Tibial nerve (tissue), 4 donors: ENCODE measurements at regions not wholly inside any gene's neighbourhood (a gene's known extent, or its start where the extent isn't known, plus 50 kb on each side); places are given as distances from the start of the nearest gene placed in this dataset.

ENCODE experiments used
- DNase-seq, 2 donors: peaks; one replicate each; pipeline ENCODE4 v3.0.0-alpha.2; 2019; ENCODE audit warnings: low spot score in 2 of 2
- H3K27ac ChIP-seq, 4 donors: fragments of 200-600 bp; sonication (generic) in 3 of 4; one replicate each; pipeline ENCODE4 v1.5.1; 2017 to 2019; ENCODE audit warnings: mild to moderate bottlenecking in 1 of 4
- H3K27me3 ChIP-seq, 2 donors: fragments of 200-600 bp; sonication (generic) in 1 of 2; one replicate each; pipeline versions ENCODE4 v1.5.1 to v1.6.0; 2017 to 2019
- H3K36me3 ChIP-seq, 3 donors: fragments of 200-600 bp; sonication (generic); one replicate each; pipeline ENCODE4 v1.5.1; 2018 to 2019
- H3K4me1 ChIP-seq, 4 donors: fragments of 200-600 bp; sonication (generic) in 3 of 4; one replicate each; pipeline ENCODE4 v1.5.1; 2017 to 2019
- H3K4me3 ChIP-seq, 4 donors: fragments of 200-600 bp; sonication (generic) in 3 of 4; one replicate each; pipeline ENCODE4 v1.5.1; 2017 to 2019; ENCODE audit warnings: mild to moderate bottlenecking in 1 of 4, moderate library complexity in 1 of 4
- H3K9me3 ChIP-seq, 4 donors: fragments of 200-600 bp; sonication (generic) in 3 of 4; one replicate each; pipeline ENCODE4 v1.5.1; 2017 to 2019
- EP300 ChIP-seq, 2 donors: sonication (generic); formaldehyde crosslinking; IDR thresholded peaks; one replicate each; pipeline ENCODE4 v1.6.1; 2017; ENCODE audit warnings: antibody characterized with exemption in 2 of 2, mild to moderate bottlenecking in 1 of 2
- POLR2A ChIP-seq, 2 donors: fragments of 450-650 bp; IDR thresholded peaks; one replicate each; pipeline ENCODE4 v1.6.1; 2017; ENCODE audit warnings: antibody characterized with exemption in 2 of 2, mild to moderate bottlenecking in 2 of 2, moderate library complexity in 2 of 2
- WGBS, 2 donors: methylation state at CpG; one replicate each; pipeline ENCODE4 v1.1.5; 2018; 5-methylcytosine and 5-hydroxymethylcytosine counted together
- TF ChIP-seq, protein P1 (sequence below), 5 experiments: fragments of 200-600 bp in 3 of 5; fragments of 450-650 bp in 2 of 5; sonication (generic) in 3 of 5; IDR thresholded peaks; one replicate each; pipeline ENCODE4 v1.5.1; 2016 to 2019; ENCODE audit warnings: antibody characterized with exemption in 5 of 5, mild to moderate bottlenecking in 3 of 5, moderate library complexity in 2 of 5

DNA sequence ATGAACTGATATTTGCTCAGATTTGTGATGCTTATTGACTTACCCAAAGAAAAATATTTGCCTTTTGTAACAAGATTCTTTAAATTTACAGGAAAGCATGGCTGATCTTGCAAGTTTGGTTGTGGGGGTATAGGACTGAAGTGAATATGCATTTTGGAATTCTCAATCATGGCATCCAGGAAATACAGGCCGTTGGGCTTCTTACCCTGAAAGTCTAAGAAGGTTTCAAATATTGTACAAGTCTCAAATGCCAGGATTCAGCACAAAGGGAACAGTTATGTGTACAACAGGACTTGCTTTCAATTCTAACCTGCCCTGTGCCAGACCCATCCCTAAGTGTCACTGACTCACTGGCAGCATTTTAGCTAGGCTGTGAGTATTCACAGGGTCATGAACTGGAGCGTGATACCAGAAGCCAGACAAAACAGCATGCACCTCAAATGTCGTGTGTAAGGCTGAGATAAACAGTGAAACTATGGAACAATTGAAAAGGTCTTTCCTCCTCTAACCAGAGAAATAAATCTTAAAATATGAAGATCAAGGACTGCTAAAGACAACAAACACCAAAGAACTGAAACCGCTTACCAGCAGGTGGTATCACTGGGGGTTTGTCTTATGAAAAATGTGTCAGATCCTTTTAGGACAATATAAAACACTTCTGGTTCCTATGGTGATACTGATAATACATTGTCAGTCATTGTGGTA lies 168.6 kb upstream of the RGMB start:
- Histone ChIP-seq H3K4me1 (peaks cover 0 to 9% (median 2%) of the 10 kb centered on the region in 4 donors), H3K27ac (peak overlapping the region in 1 of 4 donors; percentile 11), H3K27me3 (no peaks in the 10 kb centered on the region), H3K9me3 (no peaks in the 10 kb centered on the region), H3K4me3 (no peak overlapping the region), H3K36me3 (no peaks in the 10 kb centered on the region)
- TF ChIP-seq POLR2A (IDR thresholded peaks at IDR 0.05) (no peak), EP300 (IDR thresholded peaks at IDR 0.05) (no peak)
- TF ChIP-seq, protein P1, sequence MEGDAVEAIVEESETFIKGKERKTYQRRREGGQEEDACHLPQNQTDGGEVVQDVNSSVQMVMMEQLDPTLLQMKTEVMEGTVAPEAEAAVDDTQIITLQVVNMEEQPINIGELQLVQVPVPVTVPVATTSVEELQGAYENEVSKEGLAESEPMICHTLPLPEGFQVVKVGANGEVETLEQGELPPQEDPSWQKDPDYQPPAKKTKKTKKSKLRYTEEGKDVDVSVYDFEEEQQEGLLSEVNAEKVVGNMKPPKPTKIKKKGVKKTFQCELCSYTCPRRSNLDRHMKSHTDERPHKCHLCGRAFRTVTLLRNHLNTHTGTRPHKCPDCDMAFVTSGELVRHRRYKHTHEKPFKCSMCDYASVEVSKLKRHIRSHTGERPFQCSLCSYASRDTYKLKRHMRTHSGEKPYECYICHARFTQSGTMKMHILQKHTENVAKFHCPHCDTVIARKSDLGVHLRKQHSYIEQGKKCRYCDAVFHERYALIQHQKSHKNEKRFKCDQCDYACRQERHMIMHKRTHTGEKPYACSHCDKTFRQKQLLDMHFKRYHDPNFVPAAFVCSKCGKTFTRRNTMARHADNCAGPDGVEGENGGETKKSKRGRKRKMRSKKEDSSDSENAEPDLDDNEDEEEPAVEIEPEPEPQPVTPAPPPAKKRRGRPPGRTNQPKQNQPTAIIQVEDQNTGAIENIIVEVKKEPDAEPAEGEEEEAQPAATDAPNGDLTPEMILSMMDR (IDR thresholded peaks at IDR 0.05) = no peak
- no peak for DNase-seq
- WGBS, 2 donors = 46 to 64% methylated on average over 4 of the region's 4 CpGs

DNA sequence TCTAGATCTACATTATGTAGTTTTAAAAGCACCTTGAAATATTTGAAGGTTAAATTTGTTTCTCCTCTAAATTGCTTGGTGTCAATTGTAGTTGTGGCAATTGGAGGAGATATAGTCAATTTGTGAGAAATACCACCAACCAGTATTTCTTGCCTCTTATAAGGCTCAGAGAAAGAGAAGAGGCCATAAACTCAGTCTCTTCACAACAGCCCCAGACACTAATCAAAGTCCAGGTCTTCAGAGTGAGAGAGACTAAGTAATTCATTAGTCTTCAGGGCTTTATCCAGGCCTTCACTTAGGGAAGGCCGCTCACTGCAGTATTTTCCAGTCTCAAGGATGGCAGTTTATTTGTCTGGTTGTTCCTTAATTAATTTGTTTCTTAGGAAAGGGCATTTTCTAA lies 168.0 kb upstream of the RGMB start:
- Histone ChIP-seq H3K4me1 (peaks cover 0 to 9% (median 2%) of the 10 kb centered on the region in 4 donors), H3K27ac (no peak overlapping the region)

DNA sequence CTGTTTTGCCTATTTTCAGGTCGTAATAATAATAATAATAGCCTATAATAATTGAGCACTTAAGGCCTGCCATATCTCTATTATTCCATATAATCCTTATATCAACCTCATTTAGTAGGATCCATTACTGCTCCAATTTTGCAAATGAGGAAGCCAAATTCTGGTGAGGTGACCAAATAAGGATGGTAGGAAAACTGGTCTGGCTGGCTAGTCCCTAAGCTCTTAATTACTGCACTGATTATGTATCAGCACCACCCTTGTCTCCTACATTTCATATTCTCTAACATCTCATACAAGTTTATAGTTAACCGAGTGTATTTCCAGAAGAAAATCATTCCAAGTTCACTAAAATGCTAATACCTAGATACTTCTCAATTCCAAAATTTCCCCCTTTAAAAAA lies 166.5 kb upstream of the RGMB start:
- DNase-seq = no peak
- TF ChIP-seq EP300 (IDR thresholded peaks at IDR 0.05) (no peak), POLR2A (IDR thresholded peaks at IDR 0.05) (no peak)
- TF ChIP-seq, protein P1 (IDR thresholded peaks at IDR 0.05) = no peak
- no peaks in the 10 kb centered on the region for H3K27me3 ChIP-seq
- H3K4me3 ChIP-seq = no peak overlapping the region
- no peaks in the 10 kb centered on the region for H3K36me3 ChIP-seq
- WGBS, 2 donors = 67 to 84% methylated on average over 2 of the region's 2 CpGs
- peaks cover 0 to 9% (median 2%) of the 10 kb centered on the region in 4 donors for H3K4me1 ChIP-seq
- no peaks in the 10 kb centered on the region for H3K9me3 ChIP-seq
- no peak overlapping the region for H3K27ac ChIP-seq

More for the DNA sequence above, 168.0 kb upstream of the RGMB start:
- DNase-seq = no peak
- WGBS, 2 donors = 90 to 93% methylated on average over 1 of the region's 1 CpG
- H3K27me3 ChIP-seq = no peaks in the 10 kb centered on the region
- no peak overlapping the region for H3K4me3 ChIP-seq
- H3K9me3 ChIP-seq = no peaks in the 10 kb centered on the region
- no peaks in the 10 kb centered on the region for H3K36me3 ChIP-seq
- TF ChIP-seq, protein P1 (IDR thresholded peaks at IDR 0.05) = no peak
- TF ChIP-seq EP300 (IDR thresholded peaks at IDR 0.05) (no peak), POLR2A (IDR thresholded peaks at IDR 0.05) (no peak)

DNA sequence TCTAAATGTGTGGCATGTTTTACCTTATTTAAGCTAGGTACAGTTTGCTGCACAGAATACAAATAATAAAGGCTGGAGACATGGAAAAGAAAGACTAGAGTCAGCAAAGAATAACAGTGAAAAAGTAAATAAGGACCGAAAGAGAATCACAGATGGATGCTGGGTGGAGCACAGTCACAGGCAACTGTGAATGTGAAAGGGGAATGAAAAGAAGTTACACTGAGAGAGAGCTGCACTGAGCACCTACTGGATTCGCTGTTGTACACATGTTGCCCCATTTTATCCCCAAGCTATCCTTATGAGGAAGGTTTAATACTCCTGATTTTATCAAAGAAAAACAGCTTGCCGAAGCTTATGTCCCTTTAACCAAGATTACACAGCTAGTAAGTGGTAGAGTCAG lies 165.4 kb upstream of the RGMB start:
- H3K27ac ChIP-seq = no peak overlapping the region
- H3K27me3 ChIP-seq = no peaks in the 10 kb centered on the region
- TF ChIP-seq EP300 (IDR thresholded peaks at IDR 0.05) (no peak), POLR2A (IDR thresholded peaks at IDR 0.05) (no peak)
- TF ChIP-seq, protein P1 (IDR thresholded peaks at IDR 0.05) = no peak
- WGBS, 2 donors = 79 to 81% methylated on average over 3 of the region's 3 CpGs
- no peaks in the 10 kb centered on the region for H3K36me3 ChIP-seq
- no peak overlapping the region for H3K4me3 ChIP-seq
- H3K9me3 ChIP-seq = no peaks in the 10 kb centered on the region
- peaks cover 0 to 9% (median 2%) of the 10 kb centered on the region in 4 donors for H3K4me1 ChIP-seq
- no peak for DNase-seq

DNA sequence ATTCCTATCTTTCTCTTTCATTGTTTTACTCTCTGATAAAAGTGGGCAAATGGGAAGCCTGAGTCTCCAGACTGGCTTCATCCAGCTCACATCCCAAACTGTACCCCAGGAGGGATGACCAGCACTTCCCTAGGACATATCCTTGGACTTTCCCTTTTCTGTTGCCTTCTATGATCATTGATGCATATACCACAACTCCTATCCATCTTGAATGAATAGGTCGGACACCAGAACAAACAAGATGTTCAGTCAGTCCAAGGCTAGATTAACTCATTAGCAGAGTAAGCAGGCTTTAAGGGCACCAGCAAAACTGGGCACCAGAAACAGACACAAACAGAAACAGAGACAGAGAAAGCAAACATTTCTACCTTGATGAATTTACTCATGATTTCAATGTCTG lies 159.1 kb upstream of the RGMB start:
- no peak for DNase-seq
- TF ChIP-seq EP300 (IDR thresholded peaks at IDR 0.05) = no peak
- TF ChIP-seq, protein P1 (IDR thresholded peaks at IDR 0.05) = no peak
- no peak for TF ChIP-seq POLR2A (IDR thresholded peaks at IDR 0.05)
- Histone ChIP-seq H3K9me3 (no peaks in the 10 kb centered on the region), H3K36me3 (no peaks in the 10 kb centered on the region), H3K27me3 (no peaks in the 10 kb centered on the region), H3K4me3 (no peak overlapping the region), H3K27ac (no peak overlapping the region), H3K4me1 (peaks cover 0 to 4% (median 0%) of the 10 kb centered on the region in 4 donors)
- 61 to 81% methylated on average over 1 of the region's 1 CpG for WGBS, 2 donors
